ENCODE measurements at regions not wholly inside any gene's neighbourhood (a gene's known extent, or its start where the extent isn't known, plus 50 kb on each side); places are given as distances from the start of the nearest gene placed in this dataset.

DNA sequence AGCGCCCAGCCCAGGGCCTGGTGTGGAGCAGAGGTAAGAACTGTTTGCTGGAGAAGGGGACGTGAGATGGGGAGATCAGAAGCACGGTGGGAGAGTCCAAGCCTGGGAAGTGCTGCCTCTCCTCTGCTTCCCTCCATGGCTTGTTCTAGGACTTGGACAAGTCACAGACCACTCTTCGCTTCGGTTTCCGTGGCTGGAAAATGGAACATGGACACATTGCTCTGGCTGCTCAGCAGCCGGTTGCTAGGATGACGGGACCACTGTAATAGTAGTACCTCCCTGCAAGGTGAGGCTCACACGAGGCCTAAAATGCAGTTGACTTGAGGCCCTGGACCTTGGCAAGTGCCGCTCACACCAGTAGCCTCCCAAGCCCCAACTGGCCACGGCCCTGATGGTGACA is 175.8 kb upstream of the FSTL4 start:
- TF ChIP-seq TAF1 (IDR thresholded peaks at IDR 0.05; ENCODE audit: low read depth) (no peak), CREB1 (IDR thresholded peaks at IDR 0.05; ENCODE audit: low read depth) (no peak)
